OCI-LY7 (cell line): ENCODE measurements at regions not wholly inside any gene's neighbourhood (a gene's known extent, or its start where the extent isn't known, plus 50 kb on each side); places are given as distances from the start of the nearest gene placed in this dataset.

Experiments used
- EZH2phosphoT487 ChIP-seq: fragments of 200-600 bp; sonication (generic); IDR thresholded peaks from 2 replicates; pipeline ENCODE4 v1.6.1; 2018; ENCODE audit warnings: low read depth, borderline replicate concordance, mild to moderate bottlenecking, mixed run types, antibody characterized with exemption, low read length, moderate library complexity, mixed read lengths
- TF ChIP-seq, protein P1 (sequence below): fragments of 200-600 bp; sonication (generic); conservative IDR thresholded peaks from 2 replicates; pipeline ENCODE4 v1.5.1; 2014; ENCODE audit warnings: mild to moderate bottlenecking, antibody characterized with exemption, low read length, moderate library complexity, mixed read lengths

DNA sequence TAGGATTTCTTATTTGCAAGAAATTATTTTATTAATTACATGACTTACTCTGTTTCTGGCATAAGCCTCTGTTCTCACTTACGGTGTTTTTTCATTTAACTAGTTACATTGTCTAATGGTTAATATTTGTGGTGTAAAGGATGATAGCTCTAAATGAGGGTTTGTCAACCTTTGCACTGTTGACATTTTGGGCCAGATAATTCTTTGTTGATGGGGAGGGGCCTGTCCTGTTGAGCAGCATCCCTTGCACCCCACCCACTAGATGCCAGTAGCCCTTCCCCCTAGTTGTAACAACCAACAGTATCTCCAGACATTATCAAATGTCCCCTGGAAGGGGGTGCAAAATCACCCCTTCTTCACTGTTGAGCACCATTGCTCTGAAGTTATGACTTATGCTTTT lies 83.6 kb upstream of the SLC44A3 start:
- TF ChIP-seq, protein P1, sequence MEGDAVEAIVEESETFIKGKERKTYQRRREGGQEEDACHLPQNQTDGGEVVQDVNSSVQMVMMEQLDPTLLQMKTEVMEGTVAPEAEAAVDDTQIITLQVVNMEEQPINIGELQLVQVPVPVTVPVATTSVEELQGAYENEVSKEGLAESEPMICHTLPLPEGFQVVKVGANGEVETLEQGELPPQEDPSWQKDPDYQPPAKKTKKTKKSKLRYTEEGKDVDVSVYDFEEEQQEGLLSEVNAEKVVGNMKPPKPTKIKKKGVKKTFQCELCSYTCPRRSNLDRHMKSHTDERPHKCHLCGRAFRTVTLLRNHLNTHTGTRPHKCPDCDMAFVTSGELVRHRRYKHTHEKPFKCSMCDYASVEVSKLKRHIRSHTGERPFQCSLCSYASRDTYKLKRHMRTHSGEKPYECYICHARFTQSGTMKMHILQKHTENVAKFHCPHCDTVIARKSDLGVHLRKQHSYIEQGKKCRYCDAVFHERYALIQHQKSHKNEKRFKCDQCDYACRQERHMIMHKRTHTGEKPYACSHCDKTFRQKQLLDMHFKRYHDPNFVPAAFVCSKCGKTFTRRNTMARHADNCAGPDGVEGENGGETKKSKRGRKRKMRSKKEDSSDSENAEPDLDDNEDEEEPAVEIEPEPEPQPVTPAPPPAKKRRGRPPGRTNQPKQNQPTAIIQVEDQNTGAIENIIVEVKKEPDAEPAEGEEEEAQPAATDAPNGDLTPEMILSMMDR = no peak
- no peak for TF ChIP-seq EZH2phosphoT487
